Left lobe of liver (tissue), 2 donors: ENCODE measurements at regions not wholly inside any gene's neighbourhood (a gene's known extent, or its start where the extent isn't known, plus 50 kb on each side); places are given as distances from the start of the nearest gene placed in this dataset.
A peak's percentile ranks its signal among the peaks of the same experiment; 100 is the strongest.

ENCODE experiments used
- ATAC-seq: fragments of 200-7000 bp; cut with Tn5 transposase; one replicate; pipeline ENCODE4 v1.9.1; 2020; ENCODE audit warnings: mild to moderate bottlenecking, moderate library complexity
- DNase-seq: peaks from one replicate; pipeline ENCODE4 v3.0.0-alpha.2; 2020; ENCODE audit warnings: low spot score
- donor health status: DM: no; HTN: no; CAD: no; lungs with moderate emphysema.
- donor health status: DM: no; HTN: yes; CAD: no.

- DNase-seq (no peak), ATAC-seq (no peak)
Measured at GRCh38 chr10:83636826-83637225, 502.5 kb upstream of the GHITM start.

GRCh38 chr10:83647526-83647925 lies 491.8 kb upstream of the GHITM start:
- ATAC-seq (no peak), DNase-seq (no peak)

- DNase-seq: no peak
- no peak for ATAC-seq
Measured at GRCh38 chr10:83648201-83648600, 491.1 kb upstream of the GHITM start.

- no peak for ATAC-seq
- DNase-seq: no peak
Measured at GRCh38 chr10:83649471-83649870, 489.8 kb upstream of the GHITM start.

GRCh38 chr10:83654689-83655088 lies 484.6 kb upstream of the GHITM start:
- DNase-seq (no peak), ATAC-seq (no peak)

GRCh38 chr10:83656924-83657323 lies 482.4 kb upstream of the GHITM start:
- DNase-seq: no peak
- ATAC-seq: no peak

GRCh38 chr10:83657487-83657886 lies 481.8 kb upstream of the GHITM start:
- no peak for ATAC-seq
- no peak for DNase-seq

- ATAC-seq: no peak
- no peak for DNase-seq
Measured at GRCh38 chr10:83663918-83664317, 475.4 kb upstream of the GHITM start.

GRCh38 chr10:83666762-83667161 lies 472.5 kb upstream of the GHITM start:
- DNase-seq (no peak), ATAC-seq (no peak)

- no peak for ATAC-seq
- DNase-seq: no peak
Measured at GRCh38 chr10:83667594-83667993, 471.7 kb upstream of the GHITM start.

- ATAC-seq (no peak), DNase-seq (no peak)
Measured at GRCh38 chr10:83673316-83673715, 466.0 kb upstream of the GHITM start.

GRCh38 chr10:83677795-83678194 lies 461.5 kb upstream of the GHITM start:
- no peak for DNase-seq
- no peak for ATAC-seq

- DNase-seq (no peak), ATAC-seq (no peak)
Measured at GRCh38 chr10:83678850-83679249, 460.5 kb upstream of the GHITM start.

- no peak for ATAC-seq
- no peak for DNase-seq
Measured at GRCh38 chr10:83680470-83680891, 458.8 kb upstream of the GHITM start.

GRCh38 chr10:83682414-83682813 lies 456.9 kb upstream of the GHITM start:
- ATAC-seq (no peak), DNase-seq (no peak)

GRCh38 chr10:83685458-83685857 lies 453.9 kb upstream of the GHITM start:
- no peak for ATAC-seq
- DNase-seq: no peak

- ATAC-seq (no peak), DNase-seq (no peak)
Measured at GRCh38 chr10:83691791-83692596, 447.3 kb upstream of the GHITM start.

- no peak for DNase-seq
- ATAC-seq: no peak
Measured at GRCh38 chr10:83698899-83699298, 440.4 kb upstream of the GHITM start.

GRCh38 chr10:83701799-83702198 lies 437.5 kb upstream of the GHITM start:
- peak; percentile 79 for ATAC-seq
- DNase-seq: peak; percentile 88

GRCh38 chr10:83702731-83703130 lies 436.6 kb upstream of the GHITM start:
- ATAC-seq: no peak
- no peak for DNase-seq

- ATAC-seq (peak; percentile 87), DNase-seq (peak; percentile 82)
Measured at GRCh38 chr10:83706120-83706519, 433.2 kb upstream of the GHITM start.

- DNase-seq (no peak), ATAC-seq (peak; percentile 67)
Measured at GRCh38 chr10:83706952-83707582, 432.2 kb upstream of the GHITM start.

- ATAC-seq: no peak
- no peak for DNase-seq
Measured at GRCh38 chr10:83713423-83713822, 425.9 kb upstream of the GHITM start.
